Stimulated activated CD8-positive, alpha-beta memory T cell treated with anti-CD3 and anti-CD28 coated beads, Interleukin-2, amount 100 ng/mL, for 1 hour (primary cell): ENCODE measurements at regions not wholly inside any gene's neighbourhood (a gene's known extent, or its start where the extent isn't known, plus 50 kb on each side); places are given as distances from the start of the nearest gene placed in this dataset.

Experiments
- DNase-seq, 2 donors: peaks; one replicate each; pipeline ENCODE4 v3.0.0-alpha.2; 2020; ENCODE audit warnings: low read depth in 2 of 2

- no peak for DNase-seq
Observed at GRCh38 chr3:30495172-30496065, 111.0 kb upstream of the TGFBR2 start.

- DNase-seq: no peak
Observed at GRCh38 chr3:30496066-30496966, 110.1 kb upstream of the TGFBR2 start.

- no peak for DNase-seq
Observed at GRCh38 chr3:30498587-30498967, 107.8 kb upstream of the TGFBR2 start.

- DNase-seq: no peak
Observed at GRCh38 chr3:30500666-30501399, 105.6 kb upstream of the TGFBR2 start.

- no peak for DNase-seq
Observed at GRCh38 chr3:30501526-30501925, 104.9 kb upstream of the TGFBR2 start.

GRCh38 chr3:30502051-30502741 is 104.2 kb upstream of the TGFBR2 start:
- DNase-seq: no peak

- DNase-seq: no peak
Observed at GRCh38 chr3:30502742-30503073, 103.7 kb upstream of the TGFBR2 start.

- DNase-seq: no peak
Observed at GRCh38 chr3:30503446-30503845, 103.0 kb upstream of the TGFBR2 start.

- DNase-seq: no peak
Observed at GRCh38 chr3:30504939-30505338, 101.5 kb upstream of the TGFBR2 start.

GRCh38 chr3:30505866-30506520 is 100.4 kb upstream of the TGFBR2 start:
- no peak for DNase-seq

GRCh38 chr3:30508339-30508738 is 98.1 kb upstream of the TGFBR2 start:
- DNase-seq: no peak

- DNase-seq: no peak
Observed at GRCh38 chr3:30510596-30510995, 95.8 kb upstream of the TGFBR2 start.

- DNase-seq: no peak
Observed at GRCh38 chr3:30511524-30512251, 94.7 kb upstream of the TGFBR2 start.

GRCh38 chr3:30512576-30512975 is 93.8 kb upstream of the TGFBR2 start:
- DNase-seq: no peak

- no peak for DNase-seq
Observed at GRCh38 chr3:30513374-30514152, 92.8 kb upstream of the TGFBR2 start.

GRCh38 chr3:30516238-30516637 is 90.2 kb upstream of the TGFBR2 start:
- no peak for DNase-seq

GRCh38 chr3:30518181-30518864 is 88.1 kb upstream of the TGFBR2 start:
- no peak for DNase-seq

- DNase-seq: no peak
Observed at GRCh38 chr3:30518872-30519271, 87.5 kb upstream of the TGFBR2 start.

- no peak for DNase-seq
Observed at GRCh38 chr3:30520699-30521098, 85.7 kb upstream of the TGFBR2 start.
